HCT116 (cell line): ENCODE measurements at regions not wholly inside any gene's neighbourhood (a gene's known extent, or its start where the extent isn't known, plus 50 kb on each side); places are given as distances from the start of the nearest gene placed in this dataset.

ENCODE experiments used
- ATAC-seq: fragments of 200-7000 bp; cut with Tn5 transposase; 2 replicates; pipeline ENCODE4 v1.9.1; 2020; ENCODE audit warnings: mild to moderate bottlenecking, moderate library complexity
- BruUV-seq: library from RNA; stranded (reverse); fragments of 400-500 nt; replicated peaks from 2 replicates; lab custom pipeline; 2021; lab: Mats Ljungman, UMichigan
- CTCF ChIA-PET: fragments of 300-600 bp; sonication (Branson Sonifier 250); formaldehyde crosslinking; loops from one replicate; lab custom pipeline; 2021; ENCODE audit warnings: antibody characterized with exemption; lab: Charles Lee
- POLR2A ChIA-PET: fragments of 300-600, 350-600 bp; sonication (Branson Sonifier 250); formaldehyde crosslinking; loops from one replicate; lab custom pipeline; 2021; ENCODE audit warnings: antibody characterized with exemption; lab: Charles Lee
- RAD21 ChIA-PET, 2 experiments: fragments of 300-600 bp; sonication (Branson Sonifier 250); formaldehyde crosslinking; loops; one replicate each; lab custom pipeline; 2023; ENCODE audit warnings: low total read pairs in 2 of 2; ENCODE audit not compliant: uncharacterized antibody in 2 of 2, unreplicated experiment in 2 of 2, low non-redundant PET in 1 of 2; lab: Charles Lee
- DNase-seq: peaks from one replicate; pipeline ENCODE4 v3.0.0-alpha.2; 2010; ENCODE audit warnings: low read depth, low spot score
- H2AFZ ChIP-seq: fragments of 200-600 bp; shearing (Covaris generic), sonication (generic); 2 replicates; pipeline ENCODE4 v1.6.1; 2017; ENCODE audit warnings: low read depth, mixed run types, mixed read lengths, antibody characterized with exemption, low read length; ENCODE audit not compliant: poor library complexity, severe bottlenecking
- H3K27ac ChIP-seq: 2 replicates; pipeline ENCODE4 v1.5.1; 2012; ENCODE audit warnings: low read depth, low read length
- H3K27me3 ChIP-seq: fragments of 200-600 bp; sonication (generic); 2 replicates; pipeline ENCODE4 v1.6.1; 2016; ENCODE audit warnings: mixed run types, low read length, mixed read lengths; ENCODE audit not compliant: insufficient read depth
- H3K36me3 ChIP-seq, 2 experiments: fragments of 200-500 bp in 1 of 2; fragments of 200-600 bp in 1 of 2; sonication (Bioruptor generic) in 1 of 2; sonication (generic) in 1 of 2; 2 replicates each; pipeline versions ENCODE4 v1.5.1 to v1.6.1; 2014 to 2016; ENCODE audit warnings: low read length in 2 of 2, inconsistent platforms in 1 of 2, mixed read lengths in 1 of 2, mixed run types in 1 of 2; ENCODE audit not compliant: insufficient read depth in 2 of 2, control insufficient read depth in 1 of 2
- H3K4me1 ChIP-seq, 2 experiments: fragments of 200-600 bp in 1 of 2; sonication (generic) in 1 of 2; 2 replicates each; pipeline versions ENCODE4 v1.5.1 to v1.6.1; 2012 to 2017; ENCODE audit warnings: low read length in 2 of 2, inconsistent platforms in 1 of 2, mild to moderate bottlenecking in 1 of 2, mixed read lengths in 1 of 2, mixed run types in 1 of 2, moderate library complexity in 1 of 2; ENCODE audit not compliant: insufficient read depth in 2 of 2, control insufficient read depth in 1 of 2
- H3K4me2 ChIP-seq: fragments of 200-600 bp; sonication (generic); 2 replicates; pipeline ENCODE4 v1.6.1; 2017; ENCODE audit warnings: mixed run types, low read length, mixed read lengths
- H3K4me3 ChIP-seq, 2 experiments: fragments of 200-600 bp in 1 of 2; sonication (generic) in 1 of 2; replicated peaks in 1 of 2; 2 replicates each; pipeline ENCODE4 v1.5.1; 2011 to 2016; ENCODE audit warnings: low read length in 2 of 2, control low read depth in 1 of 2, low read depth in 1 of 2, mild to moderate bottlenecking in 1 of 2, mixed read lengths in 1 of 2, mixed run types in 1 of 2
- H3K79me2 ChIP-seq: fragments of 200-600 bp; sonication (generic); 2 replicates; pipeline ENCODE4 v1.6.1; 2017; ENCODE audit warnings: mild to moderate bottlenecking, mixed run types, low read length, moderate library complexity, mixed read lengths; ENCODE audit not compliant: insufficient read depth
- H3K9ac ChIP-seq: fragments of 200-600 bp; sonication (generic); 2 replicates; pipeline ENCODE4 v1.6.1; 2016; ENCODE audit warnings: low read length, mixed read lengths
- H3K9me2 ChIP-seq: fragments of 200-600 bp; sonication (generic), shearing (Covaris generic); 2 replicates; pipeline ENCODE4 v1.6.1; 2017; ENCODE audit warnings: mixed run types, mild to moderate bottlenecking, moderate library complexity; ENCODE audit not compliant: insufficient read depth
- H3K9me3 ChIP-seq, 2 experiments: fragments of 200-500 bp in 1 of 2; fragments of 200-600 bp in 1 of 2; sonication (Bioruptor generic) in 1 of 2; sonication (generic) in 1 of 2; 2 replicates each; pipeline ENCODE4 v1.6.1; 2014 to 2017; ENCODE audit warnings: low read length in 2 of 2, mixed read lengths in 2 of 2, inconsistent platforms in 1 of 2, low read depth in 1 of 2, mild to moderate bottlenecking in 1 of 2, mixed run types in 1 of 2, moderate library complexity in 1 of 2; ENCODE audit not compliant: control insufficient read depth in 1 of 2, insufficient read depth in 1 of 2
- H4K20me1 ChIP-seq: fragments of 200-600 bp; sonication (generic), shearing (Covaris generic); 2 replicates; pipeline ENCODE4 v1.6.1; 2017; ENCODE audit warnings: mixed run types, mild to moderate bottlenecking, moderate library complexity; ENCODE audit not compliant: insufficient read depth
- CBX3 ChIP-seq: IDR thresholded peaks from 2 replicates; pipeline ENCODE4 v1.6.1; 2012; ENCODE audit warnings: low read depth
- CEBPB ChIP-seq: IDR thresholded peaks from 2 replicates; pipeline ENCODE4 v1.6.1; 2012; ENCODE audit warnings: low read depth
- CTCF ChIP-seq, 3 experiments: fragments of 200-600 bp in 1 of 3; sonication (generic) in 1 of 3; IDR thresholded peaks in 2 of 3; conservative IDR thresholded peaks in 1 of 3; 2 replicates each; pipeline ENCODE4 v1.5.1; 2012 to 2017; ENCODE audit warnings: low read depth in 2 of 3, low read length in 2 of 3, antibody characterized with exemption in 1 of 3, borderline replicate concordance in 1 of 3, control low read depth in 1 of 3, mild to moderate bottlenecking in 1 of 3, mixed read lengths in 1 of 3, mixed run types in 1 of 3, moderate library complexity in 1 of 3; ENCODE audit not compliant: insufficient read depth in 1 of 3
- EGR1 ChIP-seq: IDR thresholded peaks from 2 replicates; pipeline ENCODE4 v1.6.1; 2012; ENCODE audit warnings: low read depth
- ELF1 ChIP-seq: IDR thresholded peaks from 2 replicates; pipeline ENCODE4 v1.6.1; 2012; ENCODE audit warnings: low read depth, borderline replicate concordance
- EZH2 ChIP-seq: fragments of 200-600 bp; sonication (generic); IDR thresholded peaks from 2 replicates; pipeline ENCODE4 v1.6.1; 2017; ENCODE audit warnings: antibody characterized with exemption, mixed run types
- EZH2phosphoT487 ChIP-seq: fragments of 200-600 bp; IDR thresholded peaks from 2 replicates; pipeline ENCODE4 v1.6.1; 2018; ENCODE audit warnings: antibody characterized with exemption, borderline replicate concordance
- FOSL1 ChIP-seq: IDR thresholded peaks from 2 replicates; pipeline ENCODE4 v1.6.1; 2012; ENCODE audit warnings: low read depth
- JUND ChIP-seq: IDR thresholded peaks from 2 replicates; pipeline ENCODE4 v1.6.1; 2012
- POLR2A ChIP-seq: IDR thresholded peaks from 2 replicates; pipeline ENCODE4 v1.7.0; 2011; ENCODE audit warnings: borderline replicate concordance; ENCODE audit not compliant: insufficient read depth, insufficient read length; ENCODE audit errors: extremely low read depth
- POLR2AphosphoS5 ChIP-seq: IDR thresholded peaks from 2 replicates; pipeline ENCODE4 v1.6.1; 2011; ENCODE audit warnings: mild to moderate bottlenecking, low read depth, low read length, moderate library complexity
- SP1 ChIP-seq: IDR thresholded peaks from 2 replicates; pipeline ENCODE4 v1.6.1; 2012; ENCODE audit warnings: low read depth
- SRF ChIP-seq: IDR thresholded peaks from 2 replicates; pipeline ENCODE4 v1.6.1; 2012; ENCODE audit warnings: low read depth
- TCF7L2 ChIP-seq: IDR thresholded peaks from 2 replicates; pipeline ENCODE4 v1.7.0; 2011; ENCODE audit warnings: borderline replicate concordance, inconsistent platforms; ENCODE audit not compliant: insufficient read depth, insufficient read length; ENCODE audit errors: extremely low read depth
- YY1 ChIP-seq: IDR thresholded peaks from 2 replicates; pipeline ENCODE4 v1.6.1; 2011; ENCODE audit warnings: low read length, low read depth, moderate library complexity, mild to moderate bottlenecking; ENCODE audit not compliant: insufficient replicate concordance; ENCODE audit errors: extremely low read depth
- ZFX ChIP-seq: fragments of 450-650 bp; IDR thresholded peaks from 2 replicates; pipeline ENCODE4 v1.6.1; 2017
- ZNF274 ChIP-seq: fragments of 200-500 bp; sonication (Bioruptor generic); IDR thresholded peaks from 2 replicates; pipeline ENCODE4 v1.6.1; 2014; ENCODE audit warnings: mild to moderate bottlenecking, low read depth, low read length, inconsistent platforms
- intact Hi-C: fragments of 100-400 bp; cut with micrococcal nuclease; formaldehyde crosslinking; loops from 2 replicates; pipeline ENCODE4 v1.10.0; 2022
- TF ChIP-seq, protein P1 (sequence below): IDR thresholded peaks from 2 replicates; pipeline ENCODE4 v1.6.1; 2011; ENCODE audit warnings: mild to moderate bottlenecking, low read length, moderate library complexity; ENCODE audit not compliant: insufficient replicate concordance; ENCODE audit errors: extremely low read depth
- TF ChIP-seq, protein P2 (sequence below): IDR thresholded peaks from 2 replicates; pipeline ENCODE4 v1.6.1; 2012
- TF ChIP-seq, protein P3 (sequence below): IDR thresholded peaks from 2 replicates; pipeline ENCODE4 v1.6.1; 2012

DNA sequence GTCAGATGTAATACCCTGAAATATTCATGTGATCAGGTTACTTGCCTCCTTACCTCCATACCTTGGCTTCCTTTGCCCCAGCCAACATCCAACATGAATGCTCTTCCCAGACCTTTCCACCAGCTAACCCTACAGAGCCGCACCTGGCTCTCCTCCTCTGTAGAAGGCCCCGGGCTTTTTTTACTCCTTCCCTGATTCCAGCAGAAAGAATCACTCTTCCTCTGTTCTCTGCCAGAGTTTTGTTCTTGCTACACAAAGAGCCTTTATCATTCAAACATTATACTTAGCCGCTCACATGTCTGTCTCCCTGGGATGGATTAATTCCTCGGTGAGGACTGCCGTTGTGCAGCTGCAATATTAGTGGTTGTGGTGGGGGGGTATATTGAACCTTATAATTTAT lies 116.8 kb upstream of the GRAMD1B start (continued):
- TF ChIP-seq, protein P1, sequence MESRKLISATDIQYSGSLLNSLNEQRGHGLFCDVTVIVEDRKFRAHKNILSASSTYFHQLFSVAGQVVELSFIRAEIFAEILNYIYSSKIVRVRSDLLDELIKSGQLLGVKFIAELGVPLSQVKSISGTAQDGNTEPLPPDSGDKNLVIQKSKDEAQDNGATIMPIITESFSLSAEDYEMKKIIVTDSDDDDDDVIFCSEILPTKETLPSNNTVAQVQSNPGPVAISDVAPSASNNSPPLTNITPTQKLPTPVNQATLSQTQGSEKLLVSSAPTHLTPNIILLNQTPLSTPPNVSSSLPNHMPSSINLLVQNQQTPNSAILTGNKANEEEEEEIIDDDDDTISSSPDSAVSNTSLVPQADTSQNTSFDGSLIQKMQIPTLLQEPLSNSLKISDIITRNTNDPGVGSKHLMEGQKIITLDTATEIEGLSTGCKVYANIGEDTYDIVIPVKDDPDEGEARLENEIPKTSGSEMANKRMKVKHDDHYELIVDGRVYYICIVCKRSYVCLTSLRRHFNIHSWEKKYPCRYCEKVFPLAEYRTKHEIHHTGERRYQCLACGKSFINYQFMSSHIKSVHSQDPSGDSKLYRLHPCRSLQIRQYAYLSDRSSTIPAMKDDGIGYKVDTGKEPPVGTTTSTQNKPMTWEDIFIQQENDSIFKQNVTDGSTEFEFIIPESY = no peak
- TF ChIP-seq ZFX = no peak
- TF ChIP-seq POLR2A = no peak

- Histone ChIP-seq H3K4me2 (no peak overlapping the region), H3K36me3 (no peaks in the 10 kb centered on the region), H3K4me1 (no peaks in the 10 kb centered on the region), H3K79me2 (no peaks in the 10 kb centered on the region), H2AFZ (no peak overlapping the region), H3K27me3 (0 out of 2 replicates have a peak, but pooled peaks cover 4% of the 10 kb centered on the region), H3K27ac (no peak overlapping the region), H3K9me2 (no peaks in the 10 kb centered on the region; the same call in 1 of the 2 replicates), H3K9ac (no peak overlapping the region), H4K20me1 (no peaks in the 10 kb centered on the region), H3K9me3 (no peaks in the 10 kb centered on the region), H3K4me3 (no peak overlapping the region)
- ChIA-PET CTCF (interaction anchor here (0.8 kb wide), 1 partner anchor 47 kb away, joined by 3 read pairs; no protein-coding TSS in a partner anchor), RAD21 (no interaction called here), POLR2A (no interaction called here)
- intact Hi-C loops = loop anchor here (10.0 kb wide), 1 partner anchor 267 kb away; no protein-coding TSS in a partner anchor
- ATAC-seq (no peak), DNase-seq (no peak)
- TF ChIP-seq POLR2A (no peak), YY1 (no peak), SP1 (no peak), SRF (no peak), JUND (no peak), EZH2phosphoT487 (no peak), EZH2 (no peak), EGR1 (no peak), ELF1 (no peak), ZNF274 (no peak), CBX3 (no peak), ZFX (no peak), TCF7L2 (no peak), POLR2AphosphoS5 (no peak), FOSL1 (no peak), CTCF (IDR thresholded peaks at IDR 0.05 in 2 of 3, conservative IDR thresholded peaks at IDR 0.05 in 1 of 3; ENCODE audit: borderline replicate concordance in 1 of 3, insufficient read depth in 1 of 3, low read depth in 2 of 3, low read length in 2 of 3) (no peak), CEBPB (no peak)
- TF ChIP-seq, protein P2, sequence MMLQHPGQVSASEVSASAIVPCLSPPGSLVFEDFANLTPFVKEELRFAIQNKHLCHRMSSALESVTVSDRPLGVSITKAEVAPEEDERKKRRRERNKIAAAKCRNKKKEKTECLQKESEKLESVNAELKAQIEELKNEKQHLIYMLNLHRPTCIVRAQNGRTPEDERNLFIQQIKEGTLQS = no peak
- TF ChIP-seq, protein P3, sequence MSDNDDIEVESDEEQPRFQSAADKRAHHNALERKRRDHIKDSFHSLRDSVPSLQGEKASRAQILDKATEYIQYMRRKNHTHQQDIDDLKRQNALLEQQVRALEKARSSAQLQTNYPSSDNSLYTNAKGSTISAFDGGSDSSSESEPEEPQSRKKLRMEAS = no peak
- TF ChIP-seq, protein P1 = no peak
- no TSS peak for BruUV-seq
Measured at GRCh38 chr11:123308077-123308476, 113.0 kb upstream of the CLMP start.
